ENCODE measurements at regions not wholly inside any gene's neighbourhood (a gene's known extent, or its start where the extent isn't known, plus 50 kb on each side); places are given as distances from the start of the nearest gene placed in this dataset.
"Not testable (repeated sequence)": the region's sequence is repeated elsewhere in the genome, so short reads cannot be mapped to it uniquely, and the experiment has no call there.

GRCh38 chr9:135373820-135374219 is 105.8 kb upstream of the PPP1R26 start:
- DNase-seq: no peak

- no peak for DNase-seq
Observed at GRCh38 chr9:135374591-135374990, 105.0 kb upstream of the PPP1R26 start.

- DNase-seq: no peak
Observed at GRCh38 chr9:135375001-135375400, 104.6 kb upstream of the PPP1R26 start.

- peak in 23 of 58 donors; percentile 4 to 48 (median 22) for DNase-seq
Observed at GRCh38 chr9:135376511-135377265, 102.9 kb upstream of the PPP1R26 start.

- no peak for DNase-seq
Observed at GRCh38 chr9:135377431-135377830, 102.2 kb upstream of the PPP1R26 start.

DNA sequence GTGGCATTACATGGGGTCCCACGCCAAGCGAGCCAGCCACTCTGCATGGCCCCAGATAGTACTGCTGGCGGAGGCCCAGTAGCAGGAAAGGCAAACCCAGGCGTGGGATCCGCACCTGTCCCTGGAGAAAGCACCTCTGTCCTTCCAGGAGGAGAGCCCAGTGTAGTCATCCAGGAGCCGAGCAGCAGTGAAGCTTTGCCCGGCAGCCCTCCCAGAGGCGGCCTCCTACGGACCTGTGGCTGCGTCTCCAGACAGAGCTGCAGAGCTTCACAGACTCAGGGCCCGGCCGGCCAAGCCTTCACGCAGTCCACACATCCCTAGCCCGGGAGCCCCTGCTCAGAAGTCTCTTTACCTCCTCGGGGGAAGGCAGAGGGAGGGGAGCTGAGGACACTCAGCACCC is 100.8 kb upstream of the PPP1R26 start:
- DNase-seq: no peak

GRCh38 chr9:135379540-135380267 is 99.9 kb upstream of the PPP1R26 start:
- DNase-seq: peak in 6 of 58 donors; percentile 9 to 66 (median 12)

DNA sequence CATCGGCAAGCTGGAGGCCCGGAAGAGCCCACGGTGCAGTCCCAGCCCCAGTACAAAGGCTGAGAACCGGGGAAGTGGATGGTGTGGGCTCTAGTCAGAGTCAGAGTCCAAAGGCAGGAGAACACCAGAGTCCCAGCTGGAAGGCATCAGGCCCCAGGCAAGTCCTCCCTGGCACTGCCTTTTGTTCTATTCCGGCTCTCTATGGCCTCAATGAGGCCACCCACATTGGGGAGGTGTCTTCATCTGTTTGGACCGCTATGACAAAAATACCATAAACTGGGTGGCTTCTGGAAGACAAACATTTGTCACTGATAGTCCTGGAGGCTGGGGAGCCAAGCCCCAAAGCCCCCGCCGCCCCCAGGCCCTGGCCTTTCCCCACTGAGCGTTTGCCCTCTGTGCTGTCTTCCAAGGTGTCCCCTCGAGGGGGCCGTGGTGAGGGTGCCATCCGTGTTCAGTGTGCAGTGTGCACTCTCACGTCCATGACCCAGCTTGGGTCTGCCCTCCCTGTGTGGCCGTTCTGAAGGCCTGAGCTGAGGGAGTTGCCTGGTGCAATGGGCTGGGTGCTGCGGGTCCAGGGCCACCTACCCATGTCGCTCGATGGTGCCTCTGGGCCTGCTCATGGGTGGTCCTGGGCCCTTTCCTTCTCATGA is 99.1 kb upstream of the PPP1R26 start:
- no peak for DNase-seq

- no peak for DNase-seq
Observed at GRCh38 chr9:135381762-135382310, 97.7 kb upstream of the PPP1R26 start.

GRCh38 chr9:135384226-135384625 is 95.4 kb upstream of the PPP1R26 start:
- DNase-seq: no peak

GRCh38 chr9:135384815-135385405 is 94.7 kb upstream of the PPP1R26 start:
- not testable (repeated sequence) for DNase-seq

DNA sequence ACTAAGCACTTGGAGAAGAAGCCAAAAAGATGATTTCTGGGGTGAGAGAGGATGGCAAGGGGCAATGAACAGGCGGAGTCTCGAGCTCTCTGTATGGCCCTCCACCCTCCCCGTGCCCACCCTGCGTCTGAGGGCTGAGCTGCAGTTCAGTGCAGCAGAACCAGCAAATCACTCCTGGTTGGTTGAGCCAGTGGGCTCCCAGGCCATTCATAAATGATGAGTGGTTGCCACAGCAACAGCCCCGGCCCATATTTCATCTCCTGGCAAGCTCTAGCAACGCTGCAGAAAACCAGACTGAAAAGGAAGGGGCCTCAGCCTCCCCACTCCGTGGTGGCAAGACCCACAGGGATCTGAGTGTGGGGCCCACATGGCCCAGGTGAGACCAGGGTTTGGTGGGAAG is 93.8 kb upstream of the PPP1R26 start:
- DNase-seq: no peak

GRCh38 chr9:135387976-135388375 is 91.6 kb upstream of the PPP1R26 start:
- DNase-seq: no peak

- DNase-seq: no peak
Observed at GRCh38 chr9:135388530-135388929, 91.1 kb upstream of the PPP1R26 start.

DNA sequence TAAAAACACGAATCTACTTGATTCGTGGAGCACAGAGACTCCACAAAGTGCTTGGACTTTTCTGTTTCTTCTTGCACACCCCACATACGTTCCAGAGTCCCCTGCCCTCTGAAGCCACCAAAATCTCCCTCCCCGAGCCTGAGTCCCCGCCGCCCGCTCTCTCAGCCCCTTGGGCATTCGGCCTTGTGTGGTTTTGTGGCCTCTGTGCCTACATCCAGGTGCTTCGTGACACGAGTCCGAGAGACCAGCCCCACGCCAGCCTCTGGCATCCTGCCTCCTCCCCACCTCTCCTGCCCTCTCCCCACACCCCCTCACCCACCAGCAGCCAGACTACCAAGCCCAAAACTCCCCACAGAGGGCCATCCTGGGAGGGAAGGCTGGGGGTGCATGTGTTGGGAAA is 87.8 kb upstream of the PPP1R26 start:
- DNase-seq: no peak

- DNase-seq: no peak
Observed at GRCh38 chr9:135392511-135392910, 87.1 kb upstream of the PPP1R26 start.

GRCh38 chr9:135394131-135394530 is 85.5 kb upstream of the PPP1R26 start:
- DNase-seq: peak in 30 of 58 donors; percentile 8 to 83 (median 42)

GRCh38 chr9:135394699-135395645 is 84.6 kb upstream of the PPP1R26 start:
- peak in 14 of 58 donors; percentile 4 to 42 (median 16) for DNase-seq

- no peak for DNase-seq
Observed at GRCh38 chr9:135397142-135397541, 82.4 kb upstream of the PPP1R26 start.

DNA sequence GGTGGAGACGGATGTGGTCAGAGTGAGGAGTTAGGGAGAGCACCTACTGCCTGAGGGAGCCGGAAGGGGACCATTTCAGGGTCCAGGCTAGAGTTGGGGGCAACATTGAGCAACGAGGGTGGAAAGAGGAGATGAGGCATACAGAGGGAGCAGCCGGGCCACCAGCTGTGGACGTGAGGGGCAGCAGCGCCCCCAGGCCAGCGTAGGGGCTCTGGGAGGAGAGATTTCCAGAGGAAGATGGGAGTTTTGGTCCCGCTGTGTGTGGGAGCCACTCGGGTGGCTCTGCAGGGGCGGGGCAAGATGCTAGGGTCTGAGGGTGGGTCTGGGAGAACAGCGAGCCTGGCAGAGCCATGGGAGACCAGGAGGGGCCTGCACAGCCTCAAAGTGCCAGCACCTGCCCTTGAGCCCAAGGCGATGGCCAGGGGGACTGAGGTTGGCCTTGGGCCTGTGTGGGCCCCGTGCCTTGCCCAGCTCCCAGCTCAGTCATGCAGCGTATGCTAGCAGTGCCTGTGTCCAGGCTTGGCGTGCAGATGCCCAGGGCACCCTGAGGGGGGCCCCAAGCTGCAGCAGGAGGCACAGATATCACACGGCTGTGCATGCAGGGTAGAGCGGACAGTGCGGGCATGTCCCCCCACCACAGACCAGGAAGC is 80.5 kb upstream of the PPP1R26 start:
- DNase-seq: no peak
